OCI-LY7 (cell line): ENCODE measurements at regions not wholly inside any gene's neighbourhood (a gene's known extent, or its start where the extent isn't known, plus 50 kb on each side); places are given as distances from the start of the nearest gene placed in this dataset.

ENCODE experiments used
- BruUV-seq: library from RNA; stranded (reverse); fragments of 400-500 nt; replicated peaks from 2 replicates; lab custom pipeline; 2021; lab: Mats Ljungman, UMichigan
- CTCF ChIA-PET: fragments of 300-600 bp; sonication (Branson Sonifier 250); formaldehyde crosslinking; loops from one replicate; lab custom pipeline; 2022; ENCODE audit warnings: antibody characterized with exemption; ENCODE audit not compliant: unreplicated experiment; lab: Charles Lee
- POLR2A ChIA-PET: fragments of 300-600 bp; sonication (Branson Sonifier 250); formaldehyde crosslinking; loops from one replicate; lab custom pipeline; 2022; ENCODE audit warnings: antibody characterized with exemption; lab: Charles Lee
- DNase-seq: peaks from one replicate; pipeline ENCODE4 v3.0.0-alpha.2; 2015; ENCODE audit warnings: low spot score
- H2AFZ ChIP-seq: fragments of 200-600 bp; sonication (generic), shearing (Covaris generic); 2 replicates; pipeline ENCODE4 v1.6.1; 2014; ENCODE audit warnings: mild to moderate bottlenecking, antibody characterized with exemption, low read length, moderate library complexity
- H3K27ac ChIP-seq: fragments of 200-600 bp; sonication (generic); 2 replicates; pipeline ENCODE4 v1.5.1; 2014; ENCODE audit warnings: mixed run types, low read depth, mild to moderate bottlenecking, moderate library complexity, low read length, inconsistent platforms; ENCODE audit not compliant: poor library complexity, severe bottlenecking
- H3K36me3 ChIP-seq: fragments of 200-600 bp; sonication (generic); 2 replicates; pipeline ENCODE4 v1.6.1; 2014; ENCODE audit warnings: mild to moderate bottlenecking, antibody characterized with exemption, low read length, moderate library complexity, mixed read lengths; ENCODE audit not compliant: insufficient read depth
- H3K4me1 ChIP-seq: fragments of 200-600 bp; sonication (generic); 2 replicates; pipeline ENCODE4 v1.5.1; 2014; ENCODE audit warnings: mild to moderate bottlenecking, low read length; ENCODE audit not compliant: insufficient read depth, poor library complexity, severe bottlenecking
- H3K4me2 ChIP-seq: fragments of 200-600 bp; sonication (generic); 2 replicates; pipeline ENCODE4 v1.6.1; 2014; ENCODE audit warnings: mild to moderate bottlenecking, low read length
- H3K4me3 ChIP-seq: fragments of 200-600 bp; sonication (generic); 2 replicates; pipeline ENCODE4 v1.5.1; 2014; ENCODE audit warnings: mild to moderate bottlenecking, low read depth, low read length; ENCODE audit not compliant: poor library complexity, severe bottlenecking
- H3K79me2 ChIP-seq: fragments of 200-600 bp; sonication (generic); 2 replicates; pipeline ENCODE4 v1.6.1; 2016; ENCODE audit warnings: low read depth, mild to moderate bottlenecking, low read length, moderate library complexity, mixed read lengths; ENCODE audit not compliant: insufficient read depth
- H3K9me2 ChIP-seq: fragments of 200-600 bp; sonication (generic); 2 replicates; pipeline ENCODE4 v1.6.1; 2016; ENCODE audit warnings: mild to moderate bottlenecking, low read length, mixed read lengths; ENCODE audit not compliant: insufficient read depth
- H3K9me3 ChIP-seq: fragments of 200-600 bp; sonication (generic); 2 replicates; pipeline ENCODE4 v1.6.1; 2014; ENCODE audit warnings: mild to moderate bottlenecking, mixed run types, low read length, mixed read lengths
- H4K20me1 ChIP-seq: fragments of 200-600 bp; sonication (generic); 2 replicates; pipeline ENCODE4 v1.6.1; 2014; ENCODE audit warnings: mild to moderate bottlenecking, antibody characterized with exemption, low read length, moderate library complexity, mixed read lengths; ENCODE audit not compliant: insufficient read depth
- EZH2phosphoT487 ChIP-seq: fragments of 200-600 bp; sonication (generic); IDR thresholded peaks from 2 replicates; pipeline ENCODE4 v1.6.1; 2018; ENCODE audit warnings: low read depth, borderline replicate concordance, mild to moderate bottlenecking, mixed run types, antibody characterized with exemption, low read length, moderate library complexity, mixed read lengths
- intact Hi-C: fragments of 100-400 bp; cut with micrococcal nuclease; formaldehyde crosslinking; loops from one replicate; pipeline ENCODE4 v1.10.0; 2022; ENCODE audit not compliant: unreplicated experiment
- TF ChIP-seq, protein P1 (sequence below): fragments of 200-600 bp; sonication (generic); conservative IDR thresholded peaks from 2 replicates; pipeline ENCODE4 v1.5.1; 2014; ENCODE audit warnings: mild to moderate bottlenecking, antibody characterized with exemption, low read length, moderate library complexity, mixed read lengths

DNA sequence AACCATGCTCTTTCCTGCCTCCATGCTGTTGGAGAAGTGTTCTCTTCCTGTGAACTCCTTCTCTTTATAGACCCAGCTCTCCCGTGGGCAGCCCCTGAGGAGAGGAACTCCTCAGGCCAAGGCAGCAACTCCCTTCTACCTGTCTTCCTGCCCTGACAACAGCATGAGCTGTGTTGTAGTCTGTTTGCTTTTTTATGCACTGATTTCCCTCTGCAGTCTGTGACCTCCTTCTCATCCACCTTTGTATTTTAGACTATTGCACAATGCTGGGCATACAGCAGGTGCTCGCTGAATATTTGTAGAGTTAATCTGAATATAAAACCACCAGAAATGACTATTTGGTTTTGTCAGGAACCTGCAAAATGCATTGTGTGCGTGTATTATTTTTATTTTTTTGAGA is 152.2 kb upstream of the CHD6 start:
- no peak for TF ChIP-seq EZH2phosphoT487
- TF ChIP-seq, protein P1, sequence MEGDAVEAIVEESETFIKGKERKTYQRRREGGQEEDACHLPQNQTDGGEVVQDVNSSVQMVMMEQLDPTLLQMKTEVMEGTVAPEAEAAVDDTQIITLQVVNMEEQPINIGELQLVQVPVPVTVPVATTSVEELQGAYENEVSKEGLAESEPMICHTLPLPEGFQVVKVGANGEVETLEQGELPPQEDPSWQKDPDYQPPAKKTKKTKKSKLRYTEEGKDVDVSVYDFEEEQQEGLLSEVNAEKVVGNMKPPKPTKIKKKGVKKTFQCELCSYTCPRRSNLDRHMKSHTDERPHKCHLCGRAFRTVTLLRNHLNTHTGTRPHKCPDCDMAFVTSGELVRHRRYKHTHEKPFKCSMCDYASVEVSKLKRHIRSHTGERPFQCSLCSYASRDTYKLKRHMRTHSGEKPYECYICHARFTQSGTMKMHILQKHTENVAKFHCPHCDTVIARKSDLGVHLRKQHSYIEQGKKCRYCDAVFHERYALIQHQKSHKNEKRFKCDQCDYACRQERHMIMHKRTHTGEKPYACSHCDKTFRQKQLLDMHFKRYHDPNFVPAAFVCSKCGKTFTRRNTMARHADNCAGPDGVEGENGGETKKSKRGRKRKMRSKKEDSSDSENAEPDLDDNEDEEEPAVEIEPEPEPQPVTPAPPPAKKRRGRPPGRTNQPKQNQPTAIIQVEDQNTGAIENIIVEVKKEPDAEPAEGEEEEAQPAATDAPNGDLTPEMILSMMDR: no peak
- ChIA-PET POLR2A (interaction anchor here (0.6 kb wide), 1 partner anchor 235 kb away, joined by 3 read pairs; no protein-coding TSS in a partner anchor), CTCF (no interaction called here)
- Histone ChIP-seq H4K20me1 (no peaks in the 10 kb centered on the region), H3K27ac (no peak overlapping the region), H3K4me2 (no peak overlapping the region), H3K36me3 (no peaks in the 10 kb centered on the region), H3K9me2 (no peaks in the 10 kb centered on the region), H3K9me3 (no peaks in the 10 kb centered on the region), H3K79me2 (no peaks in the 10 kb centered on the region), H2AFZ (no peak overlapping the region), H3K4me3 (no peak overlapping the region), H3K4me1 (no peaks in the 10 kb centered on the region)
- DNase-seq: no peak
- no TSS peak for BruUV-seq
- intact Hi-C loops: no loop called here

DNA sequence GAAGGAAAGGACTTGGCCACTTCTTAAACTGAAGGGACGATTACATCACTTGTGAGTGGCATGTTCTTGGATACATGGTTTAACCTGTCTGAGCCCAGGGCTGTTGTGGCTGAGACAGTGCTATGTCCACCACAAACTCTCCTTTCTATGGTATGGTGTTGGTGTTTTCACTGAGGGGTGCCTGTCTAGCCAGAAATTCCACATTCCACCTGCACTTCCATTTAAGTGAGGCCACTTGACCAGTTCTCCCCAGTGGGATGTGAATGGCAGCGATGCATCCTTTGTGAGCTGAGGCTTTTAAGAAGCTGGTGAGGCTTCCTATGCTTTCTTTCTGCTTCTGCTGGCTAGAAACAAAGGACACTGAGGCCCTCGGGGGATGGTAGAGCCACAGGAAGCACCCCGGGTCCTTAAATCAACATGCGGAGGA is 151.4 kb upstream of the CHD6 start:
- no peaks in the 10 kb centered on the region for H3K9me3 ChIP-seq
- H3K36me3 ChIP-seq: no peaks in the 10 kb centered on the region
- H2AFZ ChIP-seq: no peak overlapping the region
- no peak for DNase-seq
- no peak overlapping the region for H3K4me3 ChIP-seq
- no peak overlapping the region for H3K27ac ChIP-seq
- no peaks in the 10 kb centered on the region for H3K9me2 ChIP-seq
- CTCF ChIA-PET: no interaction called here
- BruUV-seq: no TSS peak
- no peaks in the 10 kb centered on the region for H4K20me1 ChIP-seq
- POLR2A ChIA-PET: interaction anchor here (0.6 kb wide), 1 partner anchor 236 kb away, joined by 3 read pairs; no protein-coding TSS in a partner anchor
- intact Hi-C loops: no loop called here
- H3K4me1 ChIP-seq: no peaks in the 10 kb centered on the region
- no peak overlapping the region for H3K4me2 ChIP-seq
- TF ChIP-seq, protein P1: no peak
- no peak for TF ChIP-seq EZH2phosphoT487
- H3K79me2 ChIP-seq: no peaks in the 10 kb centered on the region

DNA sequence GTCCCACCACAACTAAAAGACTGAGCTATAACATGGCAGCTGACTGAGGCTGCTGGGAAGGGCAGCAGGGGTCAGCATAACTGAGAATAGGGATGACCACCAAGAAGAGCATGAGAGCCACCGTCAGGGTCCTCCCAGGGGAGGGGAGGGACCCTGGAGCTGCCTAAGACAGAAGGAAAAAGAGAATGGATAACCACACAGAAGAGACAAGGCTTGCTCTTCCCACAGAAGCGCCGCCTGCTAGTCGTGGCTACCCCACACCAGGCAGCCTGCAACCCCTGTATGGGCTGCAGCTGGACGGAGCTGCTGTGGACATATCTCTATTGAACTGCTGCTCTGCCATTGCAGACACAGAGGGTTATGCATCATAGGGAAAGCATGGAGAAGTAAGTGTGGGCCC is 132.0 kb upstream of the CHD6 start:
- Histone ChIP-seq H3K79me2 (no peaks in the 10 kb centered on the region), H3K27ac (no peak overlapping the region), H3K9me2 (no peaks in the 10 kb centered on the region), H3K9me3 (no peaks in the 10 kb centered on the region), H3K36me3 (no peaks in the 10 kb centered on the region), H3K4me1 (no peaks in the 10 kb centered on the region), H3K4me2 (no peak overlapping the region), H3K4me3 (no peak overlapping the region), H4K20me1 (no peaks in the 10 kb centered on the region), H2AFZ (no peak overlapping the region)
- ChIA-PET POLR2A (no interaction called here), CTCF (no interaction called here)
- intact Hi-C loops: no loop called here
- DNase-seq: no peak
- TF ChIP-seq, protein P1: no peak
- no peak for TF ChIP-seq EZH2phosphoT487
- no TSS peak for BruUV-seq
